A204.1 (cell line): ENCODE measurements at regions not wholly inside any gene's neighbourhood (a gene's known extent, or its start where the extent isn't known, plus 50 kb on each side); places are given as distances from the start of the nearest gene placed in this dataset.
A peak's percentile ranks its signal among the peaks of the same experiment; 100 is the strongest.
"Not testable (repeated sequence)": the region's sequence is repeated elsewhere in the genome, so short reads cannot be mapped to it uniquely, and the experiment has no call there.

Experiments used
- FAIRE-seq: peaks from 2 replicates; lab custom pipeline; 2012; peaks lifted over from hg19 to GRCh38; lab: Jason Lieb, UNC

DNA sequence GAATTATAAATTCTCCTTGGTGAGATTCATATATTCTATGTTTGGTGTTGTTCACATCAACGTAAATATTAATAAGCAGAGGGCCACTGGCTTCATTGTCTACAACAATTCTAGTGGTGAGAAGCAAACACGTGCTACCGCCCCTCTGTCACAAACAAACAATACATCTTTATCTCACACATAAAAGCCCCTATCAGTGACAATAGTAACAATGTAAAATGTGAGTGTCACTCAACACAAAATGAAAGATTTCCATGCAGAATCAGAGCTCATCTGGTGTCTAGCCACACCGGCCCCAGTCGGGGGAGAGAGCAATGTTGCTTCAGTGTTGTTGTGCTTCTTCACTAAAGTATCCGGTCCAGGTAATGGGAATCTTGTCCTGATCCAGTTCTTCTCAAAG lies 932.6 kb downstream of the SOCS6 start:
- no peak for FAIRE-seq

DNA sequence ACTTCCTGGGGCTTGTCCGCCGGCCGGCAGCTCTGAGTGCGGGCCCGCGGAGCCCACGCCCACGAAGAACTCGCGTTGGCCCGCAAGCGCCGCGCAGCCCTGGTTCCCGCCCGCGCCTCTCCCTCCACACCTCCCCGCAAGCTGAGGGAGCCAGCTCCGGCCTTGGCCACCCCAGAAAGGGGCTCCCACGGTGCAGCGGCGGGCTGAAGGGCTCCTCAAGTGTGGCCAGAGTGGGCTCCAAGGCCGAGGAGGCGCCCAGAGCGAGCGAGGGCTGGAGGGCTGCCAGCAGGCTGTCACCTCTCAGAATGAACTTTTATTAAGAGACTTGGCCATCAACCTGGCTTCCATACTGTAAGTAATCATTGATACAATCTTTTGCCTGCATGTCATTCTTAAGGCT lies 923.9 kb downstream of the SOCS6 start:
- FAIRE-seq: not testable (repeated sequence)

DNA sequence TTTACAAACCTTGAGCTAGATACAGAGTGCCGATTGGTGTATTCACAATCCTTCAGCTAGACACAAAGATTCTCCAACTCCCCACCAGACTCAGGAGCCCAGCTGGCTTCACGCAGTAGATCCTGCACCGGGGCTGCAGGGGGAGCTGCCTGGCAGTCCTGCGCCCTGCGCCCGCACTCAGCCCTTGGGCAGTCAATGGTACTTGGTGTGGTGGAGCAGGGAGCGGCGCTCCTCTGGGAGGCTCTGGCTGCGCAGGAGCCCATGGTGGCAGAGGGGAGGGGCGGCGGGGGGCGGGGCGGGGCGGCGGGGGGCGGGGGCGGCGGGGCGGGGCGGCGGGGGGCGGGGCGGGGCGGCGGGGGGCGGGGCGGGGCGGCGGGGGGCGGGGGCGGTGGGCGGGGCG lies 923.4 kb downstream of the SOCS6 start:
- no peak for FAIRE-seq

DNA sequence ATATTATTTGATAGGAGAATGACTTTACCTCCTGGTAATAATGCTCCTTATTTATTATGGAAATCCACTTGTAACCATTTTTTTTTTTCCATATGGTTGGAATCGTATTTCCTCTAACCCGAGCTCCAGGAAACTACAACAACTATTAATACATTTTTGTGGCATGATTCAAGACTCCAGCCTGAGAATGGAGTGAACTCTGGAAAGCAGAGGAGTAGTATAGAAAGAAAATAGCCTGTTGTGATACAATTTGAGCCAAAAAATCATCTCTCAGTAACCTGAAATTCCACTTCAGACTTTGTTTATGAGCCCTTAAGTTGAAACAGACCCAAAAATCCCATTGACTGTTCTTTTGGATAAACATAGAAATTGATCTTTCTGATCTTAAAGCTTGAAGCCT lies 921.1 kb downstream of the SOCS6 start:
- FAIRE-seq: no peak

DNA sequence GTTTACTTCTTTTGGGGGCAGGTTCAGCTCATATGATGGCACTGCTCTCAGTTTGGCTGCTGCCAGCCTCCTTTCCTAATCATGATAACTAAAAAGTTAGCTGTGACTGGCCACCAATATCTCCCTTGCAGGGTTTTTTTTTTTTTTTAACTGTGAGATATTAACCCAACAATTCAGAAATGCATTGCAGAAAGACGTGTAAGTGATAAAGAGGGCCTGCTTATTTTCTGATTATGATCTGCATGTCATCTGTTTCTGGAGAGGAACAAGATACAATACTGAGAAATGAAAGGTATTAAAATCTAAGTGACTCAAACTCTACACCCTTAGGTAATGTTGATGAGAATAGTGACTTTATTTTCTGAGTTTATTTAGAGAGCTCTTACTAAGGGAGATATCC lies 905.6 kb downstream of the SOCS6 start:
- FAIRE-seq: no peak

DNA sequence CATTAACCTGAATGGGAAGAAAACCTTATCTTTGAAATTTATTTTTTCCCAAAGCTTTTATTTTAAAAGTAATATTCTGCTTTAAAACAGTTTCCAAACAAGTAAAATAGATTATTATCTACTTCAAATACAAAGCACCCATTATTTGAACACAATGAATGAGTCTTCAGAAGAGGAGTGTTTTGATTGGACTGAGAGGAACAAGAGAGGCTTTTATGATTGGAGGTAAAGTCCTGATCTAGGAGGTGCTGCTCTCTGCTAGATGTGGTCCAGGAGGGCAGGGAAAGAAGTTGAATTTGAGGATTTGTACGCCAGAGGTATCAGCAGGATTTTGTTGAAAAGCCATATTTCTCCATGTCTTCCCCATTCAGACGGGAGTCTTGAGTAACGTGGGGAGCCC lies 900.7 kb downstream of the SOCS6 start:
- FAIRE-seq: no peak

DNA sequence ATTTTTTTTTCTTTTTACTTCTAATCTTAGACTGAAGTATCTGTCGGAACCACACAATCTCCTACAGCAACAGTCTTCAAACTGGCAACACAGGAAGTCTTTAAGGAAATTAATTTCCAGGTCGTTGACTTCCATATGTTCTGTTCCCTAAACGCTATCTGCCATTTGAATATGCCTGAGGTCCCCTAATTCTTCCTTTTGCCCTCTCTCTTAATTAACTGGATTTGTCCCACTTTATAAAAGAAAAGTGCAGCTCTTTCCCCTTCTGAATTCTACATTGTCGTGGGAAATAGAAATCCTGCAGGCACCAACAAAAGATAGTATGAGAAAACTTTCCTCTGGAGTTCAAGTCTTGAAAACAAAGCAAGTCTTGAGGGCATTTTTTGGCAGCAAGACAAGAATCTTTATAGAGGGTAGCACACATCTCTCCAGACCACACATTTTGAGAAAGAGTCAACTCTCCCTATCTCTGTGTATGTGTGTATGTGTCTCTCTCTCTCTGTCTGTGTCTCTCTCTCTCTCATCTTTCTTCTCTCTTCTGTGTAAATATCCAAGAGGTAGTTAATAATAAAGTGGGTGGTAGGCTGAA lies 879.8 kb downstream of the SOCS6 start:
- FAIRE-seq: no peak

DNA sequence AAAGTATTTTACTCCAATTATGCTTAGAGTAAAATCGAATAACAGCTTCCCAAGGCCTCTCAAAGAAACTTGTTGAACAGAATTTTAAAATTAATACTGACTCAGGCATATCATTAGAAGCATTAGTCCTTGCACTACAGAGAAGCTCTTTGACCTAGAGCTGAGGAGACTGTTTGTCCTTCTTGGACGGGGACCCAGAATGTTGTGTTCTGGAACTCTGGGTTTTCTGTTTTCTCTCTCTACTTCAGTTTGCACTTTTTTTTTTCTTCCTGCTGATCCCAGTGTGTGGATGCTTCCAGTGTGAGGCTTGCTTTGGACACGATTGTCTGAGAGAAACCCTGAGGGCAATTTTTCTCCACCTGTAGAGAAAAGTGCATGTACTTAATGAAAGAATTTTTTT lies 847.6 kb downstream of the SOCS6 start:
- FAIRE-seq: no peak

DNA sequence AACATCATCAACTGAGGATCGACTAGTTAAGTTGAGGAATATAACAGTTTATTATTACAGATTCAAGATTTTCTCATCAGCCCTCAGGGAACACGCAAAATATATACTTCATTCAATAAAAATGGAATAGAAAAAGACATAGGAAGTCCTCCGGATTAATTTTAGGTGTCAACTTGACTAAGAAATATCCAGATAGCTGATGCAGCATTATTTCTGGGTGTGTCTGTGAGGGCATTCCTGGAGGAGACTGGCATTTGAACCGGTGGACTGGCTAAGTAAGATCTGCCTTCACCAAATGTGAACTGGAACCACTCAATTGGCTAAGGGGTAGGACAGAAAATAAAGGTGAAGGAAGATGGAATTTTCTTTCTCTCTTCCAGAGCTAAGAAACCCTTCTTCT lies 845.3 kb downstream of the SOCS6 start:
- FAIRE-seq: no peak

DNA sequence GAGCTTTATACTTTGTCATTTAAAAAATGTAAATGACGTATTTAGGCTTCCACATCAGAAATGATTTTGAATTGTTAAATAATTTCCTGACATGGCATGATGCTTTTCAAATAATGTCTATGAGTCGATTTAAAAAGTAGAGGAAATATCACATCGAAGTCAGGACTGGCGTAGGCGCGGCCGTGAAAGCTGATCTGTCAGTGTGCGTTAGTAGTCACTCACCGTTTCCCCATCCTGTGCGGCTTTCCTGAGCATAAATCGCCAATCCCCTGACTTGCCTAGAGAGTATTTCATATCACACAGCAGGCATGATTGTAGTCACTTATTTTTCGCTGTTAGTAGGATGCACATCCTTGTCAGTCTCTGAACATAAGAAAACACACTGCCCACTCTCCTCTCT lies 843.1 kb downstream of the SOCS6 start:
- no peak for FAIRE-seq

DNA sequence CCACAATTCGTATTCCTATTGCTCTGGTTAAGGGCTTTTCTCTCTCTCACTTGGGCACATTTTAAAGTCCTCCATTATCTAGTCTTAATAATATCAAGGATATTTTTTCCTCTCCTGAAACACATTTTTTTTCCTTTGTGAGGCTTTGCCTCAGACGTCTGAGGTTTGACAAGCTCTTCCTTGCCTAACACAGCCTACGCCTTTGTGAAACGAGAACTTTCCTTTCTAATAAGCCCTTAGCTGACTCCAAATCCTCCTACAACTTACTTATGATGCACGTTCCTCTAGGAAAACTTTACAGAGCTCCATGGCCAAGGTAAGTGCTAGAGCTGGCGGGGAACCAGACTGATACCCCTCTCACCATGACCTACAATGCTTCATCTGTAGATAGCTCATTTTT lies 841.5 kb downstream of the SOCS6 start:
- FAIRE-seq: no peak

DNA sequence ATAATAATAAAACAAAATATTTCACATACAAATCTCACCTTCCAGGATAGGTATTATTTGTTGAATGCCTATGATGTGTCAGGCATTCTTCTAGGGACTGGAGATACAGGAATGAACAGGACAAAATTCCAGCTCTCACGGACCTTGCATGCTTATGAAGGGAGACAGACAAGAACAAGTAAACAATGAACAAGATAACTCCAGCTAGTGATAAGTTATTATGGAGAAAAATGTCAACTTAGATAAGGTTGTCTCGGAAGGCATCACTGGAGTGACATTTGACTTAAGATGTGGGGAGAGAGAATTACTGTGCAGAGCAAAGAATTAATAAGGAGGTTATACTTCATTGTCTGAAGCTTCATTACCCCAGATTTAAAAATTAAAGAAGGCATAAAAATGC lies 836.7 kb downstream of the SOCS6 start:
- no peak for FAIRE-seq

DNA sequence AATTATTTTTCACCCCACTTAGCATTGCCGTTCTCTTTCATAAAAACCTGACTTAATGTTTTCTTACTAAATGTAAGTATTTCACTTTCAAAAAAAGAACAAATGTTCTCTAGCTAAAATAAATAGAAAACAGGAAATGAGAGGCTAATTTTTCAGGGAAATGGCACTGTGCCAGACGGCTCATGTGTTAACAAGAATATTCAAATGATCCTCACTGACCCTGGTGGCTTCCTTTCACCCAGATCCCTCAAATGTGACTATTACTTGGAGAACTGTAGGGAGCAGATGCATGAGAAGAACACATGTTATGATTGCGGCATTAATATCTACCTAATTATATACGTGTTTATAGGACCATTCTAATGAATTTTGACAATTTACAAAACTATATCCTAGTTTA lies 827.7 kb downstream of the SOCS6 start:
- peak; percentile 6 for FAIRE-seq

DNA sequence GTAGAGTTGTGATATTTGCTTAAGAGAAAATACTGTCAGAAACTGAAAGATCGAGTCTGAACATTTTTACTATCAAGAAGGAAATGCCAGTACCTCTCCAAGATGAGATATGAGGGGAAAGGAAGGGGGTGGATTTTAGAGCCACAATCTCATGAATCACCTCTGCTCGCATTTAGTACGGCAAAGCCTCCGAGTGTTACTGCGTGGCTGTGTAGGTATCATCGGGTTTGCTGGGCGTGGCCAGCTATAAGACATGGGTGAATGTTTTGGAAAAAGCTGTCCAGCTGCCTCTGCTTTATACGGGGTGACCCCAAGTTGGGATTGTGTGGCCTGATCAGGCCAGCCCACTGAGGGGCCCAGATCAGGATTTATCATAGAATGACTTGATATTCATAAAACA lies 826.4 kb downstream of the SOCS6 start:
- FAIRE-seq: no peak

DNA sequence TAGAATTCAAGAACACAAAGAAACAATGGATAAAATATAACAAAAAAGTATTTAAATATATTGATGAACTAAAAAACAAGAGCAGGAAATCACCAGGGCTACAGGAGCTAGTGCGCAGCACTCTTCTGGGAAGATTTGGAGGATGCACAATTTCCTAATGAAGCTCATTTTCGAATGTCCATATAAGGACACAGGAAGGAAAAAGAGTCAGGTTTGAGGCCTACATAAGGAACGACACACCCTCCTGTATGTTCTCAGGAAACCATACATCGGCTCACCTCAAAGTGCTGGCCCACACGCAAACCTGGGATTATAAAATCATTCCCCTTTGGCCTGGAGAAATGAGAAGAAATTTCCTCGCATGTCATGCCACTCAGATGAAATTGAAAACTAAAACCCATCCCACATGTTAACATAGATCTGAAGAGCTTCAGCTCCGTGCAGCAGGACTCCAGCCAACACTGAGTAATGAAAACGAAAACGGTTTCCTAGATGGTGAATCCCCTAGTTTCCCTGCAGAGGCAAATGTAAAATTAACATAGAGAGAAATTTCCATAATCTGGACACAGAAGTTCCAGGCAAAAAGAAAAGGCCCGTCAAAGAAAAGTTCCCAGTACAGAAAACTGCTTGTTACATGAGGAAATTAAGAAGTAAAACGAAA lies 825.8 kb downstream of the SOCS6 start:
- FAIRE-seq: no peak

DNA sequence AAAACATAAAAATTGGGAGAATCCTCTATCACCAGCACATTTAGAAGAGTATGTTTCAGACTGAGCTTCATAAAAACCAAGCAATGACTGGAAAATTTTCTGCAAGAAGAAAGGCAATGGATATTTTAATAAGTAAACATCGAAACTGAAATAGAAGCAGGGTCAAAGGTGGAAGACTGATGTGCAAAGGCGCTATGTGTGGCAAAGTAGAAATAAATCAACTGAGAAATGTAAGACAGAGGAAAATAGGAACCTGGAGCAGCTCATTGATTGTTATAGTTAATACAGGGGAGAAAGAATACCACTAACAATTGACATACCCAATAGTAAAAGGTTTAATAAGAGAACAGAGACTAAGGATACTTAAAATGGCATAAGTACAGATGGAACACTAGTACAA lies 818.4 kb downstream of the SOCS6 start:
- no peak for FAIRE-seq

DNA sequence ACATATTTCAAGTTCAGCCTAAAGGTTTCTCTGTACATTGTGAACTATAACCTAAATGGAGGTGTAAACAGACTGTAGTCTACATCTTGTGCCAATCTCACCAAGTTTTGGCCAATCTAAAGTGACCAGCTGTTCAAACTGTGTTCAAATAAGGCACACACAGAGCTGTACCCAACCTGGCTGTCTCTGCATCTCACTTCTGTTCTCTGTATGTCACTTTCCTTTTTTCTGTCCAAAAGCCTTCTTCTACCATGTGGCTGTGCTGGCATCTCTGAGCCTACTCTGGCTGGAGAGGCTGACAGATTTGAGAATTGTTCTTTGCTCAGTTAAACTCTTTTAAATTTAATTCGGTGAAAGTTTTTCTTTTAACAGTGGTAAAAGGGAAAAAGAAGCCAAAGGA lies 817.9 kb downstream of the SOCS6 start:
- FAIRE-seq: no peak

DNA sequence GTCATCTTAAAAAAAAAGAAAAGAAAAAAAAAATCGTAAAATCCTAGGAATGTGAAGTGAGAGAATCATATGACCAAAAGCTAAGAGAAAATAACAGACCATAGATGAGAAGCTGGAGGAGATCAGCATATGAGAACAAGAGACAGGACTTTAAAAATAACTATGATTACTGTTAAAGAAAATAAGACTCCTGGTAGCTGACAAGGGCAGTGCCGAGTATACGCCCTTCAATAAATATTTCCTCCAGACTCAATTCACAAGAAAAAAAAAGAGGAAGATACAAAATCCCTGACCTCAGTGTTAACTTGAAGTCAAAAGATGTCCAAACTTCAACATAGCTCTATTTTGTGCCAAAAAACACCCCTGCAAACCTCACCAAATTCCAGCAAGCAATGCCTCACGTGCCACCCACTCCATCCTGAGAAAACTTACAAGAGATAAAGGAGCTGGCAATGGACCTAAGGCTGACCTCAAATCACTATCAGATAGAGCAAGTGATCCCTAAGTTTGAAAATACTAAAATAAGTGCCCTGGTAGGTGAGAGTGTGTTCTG lies 817.2 kb downstream of the SOCS6 start:
- no peak for FAIRE-seq

DNA sequence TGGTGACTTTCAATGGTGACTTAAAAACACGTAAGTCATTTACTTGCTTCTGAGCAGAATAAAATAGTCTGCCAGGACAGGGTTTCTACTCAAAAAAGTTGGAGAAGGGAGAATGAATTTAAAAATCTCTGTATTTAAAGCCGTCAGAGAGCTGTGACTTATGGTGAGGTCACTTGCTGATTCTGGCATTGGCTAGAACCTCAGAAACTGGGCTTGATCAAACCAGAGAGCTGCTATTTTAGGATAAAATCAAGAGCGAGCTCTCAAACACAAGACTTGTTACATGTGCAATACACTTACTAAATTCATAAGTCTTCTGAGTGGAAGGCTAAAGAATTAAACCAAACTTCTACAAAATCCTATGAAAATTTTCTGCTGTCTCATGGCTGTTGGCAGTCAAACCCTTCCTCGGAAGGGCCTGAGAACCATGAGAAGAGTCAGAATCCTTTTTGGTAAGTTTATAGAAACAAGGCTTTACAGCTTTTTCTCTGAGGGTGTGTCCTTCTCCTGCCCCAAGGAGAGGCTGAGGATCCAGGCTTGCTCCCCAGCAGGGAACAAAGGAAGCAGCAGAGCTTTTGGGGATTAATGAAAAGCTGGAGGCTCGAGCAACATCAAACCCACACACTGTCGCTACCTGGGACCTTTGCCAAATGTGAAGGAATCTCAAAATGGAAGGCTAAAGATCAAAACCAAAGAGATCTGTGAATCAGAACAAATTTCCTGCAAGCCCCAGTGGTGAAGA lies 816.4 kb downstream of the SOCS6 start:
- FAIRE-seq: no peak

DNA sequence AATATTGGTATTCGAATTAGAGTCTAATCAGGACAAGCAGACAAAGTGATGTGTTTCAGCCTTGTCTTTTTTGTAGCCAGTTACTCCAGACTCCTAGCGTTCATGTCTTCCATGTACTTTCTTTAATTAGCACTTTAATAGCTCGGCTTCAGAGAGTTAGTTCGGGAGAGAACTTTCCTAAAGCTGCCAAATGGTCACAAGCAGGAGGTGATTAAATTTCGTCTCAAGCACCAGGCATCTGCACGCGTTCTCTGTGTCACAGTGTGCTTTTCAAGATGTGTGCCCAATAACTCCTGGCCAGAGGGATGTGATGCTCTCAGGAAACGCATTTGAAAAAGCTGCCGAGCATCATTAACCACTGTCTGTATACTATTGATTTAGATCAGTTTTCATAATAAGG lies 790.8 kb downstream of the SOCS6 start:
- no peak for FAIRE-seq

DNA sequence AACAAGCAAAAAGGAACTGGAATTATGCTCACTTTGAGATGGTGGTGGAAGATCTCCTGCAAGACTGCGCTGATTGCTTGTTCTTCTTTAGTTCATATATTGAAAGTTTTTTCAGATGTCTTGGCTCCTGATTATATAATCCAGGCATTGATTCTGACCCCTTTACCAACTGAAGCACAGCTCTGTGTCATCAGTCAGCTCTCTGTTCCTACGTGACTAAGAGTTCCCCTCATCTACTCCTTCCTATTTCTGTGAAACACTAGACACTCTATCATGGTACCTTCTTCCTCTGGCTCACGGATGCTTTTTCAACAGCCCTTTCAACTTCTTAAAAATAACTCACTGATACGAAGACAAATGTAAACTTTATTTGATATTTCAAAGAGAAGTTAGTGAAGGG lies 788.6 kb downstream of the SOCS6 start:
- FAIRE-seq: no peak

DNA sequence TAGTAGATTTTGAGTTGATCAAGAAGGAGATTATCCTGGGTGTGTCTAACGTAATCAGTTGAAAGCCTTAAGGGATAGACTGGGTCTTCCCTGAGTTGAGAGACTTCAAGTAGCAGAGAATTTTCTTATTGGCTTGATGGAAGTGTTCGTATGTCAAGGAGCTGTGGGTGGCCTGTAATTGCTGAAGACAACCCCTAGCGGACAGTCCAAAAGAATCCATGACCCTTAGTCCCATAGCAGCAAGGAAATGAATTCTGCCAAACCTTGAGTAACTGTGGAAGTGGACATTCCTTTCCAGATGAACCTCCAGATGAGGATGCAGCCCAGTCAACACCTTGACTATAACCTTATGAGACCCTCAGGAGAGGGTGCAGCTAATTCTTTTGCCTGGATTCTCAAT lies 786.3 kb downstream of the SOCS6 start:
- FAIRE-seq: no peak

DNA sequence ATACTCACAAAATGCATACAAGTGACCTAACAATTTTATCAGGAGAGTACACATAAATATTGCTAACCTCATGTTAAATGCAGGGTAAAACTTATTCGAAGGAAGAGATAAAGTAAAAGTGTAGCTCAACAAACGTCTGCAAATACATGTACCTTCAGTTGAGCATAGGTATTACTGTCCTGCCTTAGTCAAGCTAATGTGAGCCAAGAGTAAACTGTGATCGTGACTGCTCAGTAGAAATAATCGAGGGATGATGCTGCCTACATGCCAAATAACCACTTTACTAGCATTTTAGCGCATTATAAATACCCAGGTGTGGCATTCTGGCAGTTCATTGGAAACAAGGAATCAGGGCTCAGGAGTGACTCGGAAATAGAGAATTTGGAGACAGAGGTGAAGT lies 779.5 kb downstream of the SOCS6 start:
- FAIRE-seq: no peak

DNA sequence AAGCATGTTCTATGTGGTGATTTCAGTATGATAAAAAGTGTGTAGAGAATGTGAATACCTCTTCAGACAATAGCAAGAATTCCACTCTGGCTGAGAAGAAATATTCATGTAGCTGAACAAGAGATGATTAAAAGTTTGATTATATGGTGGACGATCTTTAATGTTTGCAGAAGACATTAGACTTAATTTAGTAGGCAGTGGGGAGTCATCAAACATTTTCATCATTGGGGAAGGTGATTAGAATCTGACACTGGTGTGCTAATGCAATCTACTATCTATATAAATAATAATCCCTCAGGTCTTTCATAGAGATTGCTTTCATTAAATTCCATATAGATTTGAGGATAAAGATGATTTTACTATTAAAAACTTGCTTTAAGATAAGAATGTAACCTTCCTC lies 761.0 kb downstream of the SOCS6 start:
- FAIRE-seq: no peak
